ENCODE measurements at regions not wholly inside any gene's neighbourhood (a gene's known extent, or its start where the extent isn't known, plus 50 kb on each side); places are given as distances from the start of the nearest gene placed in this dataset.

- Histone ChIP-seq H3K9me3 (ENCODE audit: control insufficient read depth in 4 of 4, insufficient read depth in 3 of 4, low read length in 3 of 4) (no peaks in the 10 kb centered on the region), H3K27me3 (ENCODE audit: control insufficient read depth in 3 of 3, insufficient read depth in 3 of 3, low read length in 2 of 3) (no peaks in the 10 kb centered on the region), H3K4me3 (no peak overlapping the region), H3K4me1 (ENCODE audit: control insufficient read depth in 5 of 5, insufficient read depth in 5 of 5, low read length in 5 of 5) (no peaks in the 10 kb centered on the region), H3K27ac (ENCODE audit: low read depth in 1 of 2, low read length in 1 of 2) (no peak overlapping the region), H3K9ac (ENCODE audit: insufficient read depth in 1 of 2, low read length in 2 of 2) (no peak overlapping the region), H3K36me3 (ENCODE audit: control insufficient read depth in 4 of 4, insufficient read depth in 4 of 4, low read length in 4 of 4) (no peaks in the 10 kb centered on the region)
- ATAC-seq (ENCODE audit: insufficient read depth, low FRiP score) (no peak), DNase-seq (no peak)
- 55 to 62% methylated on average over 1 of the region's 1 CpG for WGBS, 2 donors
- TF ChIP-seq CTCF (IDR thresholded peaks at IDR 0.05; ENCODE audit: control extremely low read depth, extremely low read depth) = no peak
Observed at GRCh38 chr5:98065261-98065909, 708.1 kb upstream of the RGMB start.

- no peaks in the 10 kb centered on the region for H3K4me1 ChIP-seq (ENCODE audit: control insufficient read depth in 5 of 5, insufficient read depth in 5 of 5, low read length in 5 of 5)
- H3K27me3 ChIP-seq (ENCODE audit: control insufficient read depth in 3 of 3, insufficient read depth in 3 of 3, low read length in 2 of 3) = no peaks in the 10 kb centered on the region
- ATAC-seq (ENCODE audit: insufficient read depth, low FRiP score) (no peak), DNase-seq (no peak)
- H3K9me3 ChIP-seq (ENCODE audit: control insufficient read depth in 4 of 4, insufficient read depth in 3 of 4, low read length in 3 of 4) = no peaks in the 10 kb centered on the region
- H3K27ac ChIP-seq (ENCODE audit: low read depth in 1 of 2, low read length in 1 of 2) = no peak overlapping the region
- H3K4me3 ChIP-seq = no peak overlapping the region
- no peaks in the 10 kb centered on the region for H3K36me3 ChIP-seq (ENCODE audit: control insufficient read depth in 4 of 4, insufficient read depth in 4 of 4, low read length in 4 of 4)
- no peak overlapping the region for H3K9ac ChIP-seq (ENCODE audit: insufficient read depth in 1 of 2, low read length in 2 of 2)
- no peak for TF ChIP-seq CTCF (IDR thresholded peaks at IDR 0.05; ENCODE audit: control extremely low read depth, extremely low read depth)
Observed at GRCh38 chr5:98066910-98067309, 706.6 kb upstream of the RGMB start.

- DNase-seq (peak in 1 of 3 donors; percentile 3), ATAC-seq (ENCODE audit: insufficient read depth, low FRiP score) (no peak)
- H3K27ac ChIP-seq (ENCODE audit: low read depth in 1 of 2, low read length in 1 of 2) = no peak overlapping the region
- H3K9ac ChIP-seq (ENCODE audit: insufficient read depth in 1 of 2, low read length in 2 of 2) = no peak overlapping the region
- H3K4me3 ChIP-seq = no peak overlapping the region
- no peak for TF ChIP-seq CTCF (IDR thresholded peaks at IDR 0.05; ENCODE audit: control extremely low read depth, extremely low read depth)
- 85 to 94% methylated on average over 1 of the region's 1 CpG for WGBS, 2 donors
- no peaks in the 10 kb centered on the region for H3K4me1 ChIP-seq (ENCODE audit: control insufficient read depth in 5 of 5, insufficient read depth in 5 of 5, low read length in 5 of 5)
- H3K9me3 ChIP-seq (ENCODE audit: control insufficient read depth in 4 of 4, insufficient read depth in 3 of 4, low read length in 3 of 4) = no peaks in the 10 kb centered on the region
- no peaks in the 10 kb centered on the region for H3K36me3 ChIP-seq (ENCODE audit: control insufficient read depth in 4 of 4, insufficient read depth in 4 of 4, low read length in 4 of 4)
- no peaks in the 10 kb centered on the region for H3K27me3 ChIP-seq (ENCODE audit: control insufficient read depth in 3 of 3, insufficient read depth in 3 of 3, low read length in 2 of 3)
Observed at GRCh38 chr5:98069876-98070512, 703.5 kb upstream of the RGMB start.

All from lung (tissue), 11 donors.